ENCODE measurements at regions not wholly inside any gene's neighbourhood (a gene's known extent, or its start where the extent isn't known, plus 50 kb on each side); places are given as distances from the start of the nearest gene placed in this dataset.

- H3K36me3 Mint-ChIP-seq (ENCODE audit: low read depth, unreplicated experiment) = no peaks in the 10 kb centered on the region
- peaks cover 26% of the 10 kb centered on the region for H3K27me3 ChIP-seq (ENCODE audit: insufficient read depth, low read length)
- no peak for TF ChIP-seq EZH2 (IDR thresholded peaks at IDR 0.05; ENCODE audit: insufficient read depth, low read length)
- TF ChIP-seq CTCF (IDR thresholded peaks at IDR 0.05; ENCODE audit: insufficient read depth, low read depth, low read length) = no peak
- no peak overlapping the region for H3K4me3 ChIP-seq (ENCODE audit: insufficient read depth, low read depth, low read length)
- no peak overlapping the region for H3K9ac ChIP-seq (ENCODE audit: low read length)
- H3K79me2 ChIP-seq (ENCODE audit: insufficient read depth, low read length) = no peaks in the 10 kb centered on the region
- no peaks in the 10 kb centered on the region for H3K36me3 ChIP-seq (ENCODE audit: insufficient read depth, low read length)
- no peak overlapping the region for H3K27ac ChIP-seq (ENCODE audit: low read depth, low read length)
- H3K9me3 Mint-ChIP-seq (ENCODE audit: unreplicated experiment) = peaks cover 4% of the 10 kb centered on the region
- peaks cover 41% of the 10 kb centered on the region for H3K27me3 Mint-ChIP-seq (ENCODE audit: low read depth, unreplicated experiment)
- H3K9me3 ChIP-seq (ENCODE audit: insufficient read depth, low read depth, low read length) = no peaks in the 10 kb centered on the region
- no peak overlapping the region for H3K4me2 ChIP-seq (ENCODE audit: low read length)
- H3K27ac Mint-ChIP-seq (ENCODE audit: unreplicated experiment) = no peak overlapping the region
- DNase-seq (ENCODE audit: low read depth) (no peak), FAIRE-seq (no peak)
- H3K4me1 Mint-ChIP-seq (ENCODE audit: low read depth, unreplicated experiment) = no peaks in the 10 kb centered on the region
- H4K20me1 ChIP-seq (ENCODE audit: insufficient read depth, low read length) = no peaks in the 10 kb centered on the region
- no peaks in the 10 kb centered on the region for H3K4me1 ChIP-seq (ENCODE audit: insufficient read depth, low read length)
- H3K4me3 Mint-ChIP-seq (ENCODE audit: unreplicated experiment) = no peak overlapping the region
- no peak overlapping the region for H2AFZ ChIP-seq (ENCODE audit: low read depth, low read length)
Observed at GRCh38 chr20:61138566-61138965, 113.5 kb upstream of the CDH4 start.

- FAIRE-seq (no peak), DNase-seq (ENCODE audit: low read depth) (no peak)
- Mint-ChIP-seq H3K4me3 (ENCODE audit: unreplicated experiment) (no peak overlapping the region), H3K36me3 (ENCODE audit: low read depth, unreplicated experiment) (no peaks in the 10 kb centered on the region), H3K4me1 (ENCODE audit: low read depth, unreplicated experiment) (no peaks in the 10 kb centered on the region), H3K9me3 (ENCODE audit: unreplicated experiment) (peaks cover 4% of the 10 kb centered on the region), H3K27ac (ENCODE audit: unreplicated experiment) (no peak overlapping the region), H3K27me3 (ENCODE audit: low read depth, unreplicated experiment) (peaks cover 40% of the 10 kb centered on the region)
- TF ChIP-seq CTCF (IDR thresholded peaks at IDR 0.05; ENCODE audit: insufficient read depth, low read depth, low read length) = no peak
- TF ChIP-seq EZH2 (IDR thresholded peaks at IDR 0.05; ENCODE audit: insufficient read depth, low read length) = no peak
- Histone ChIP-seq H3K4me3 (ENCODE audit: insufficient read depth, low read depth, low read length) (no peak overlapping the region), H3K4me1 (ENCODE audit: insufficient read depth, low read length) (no peaks in the 10 kb centered on the region), H3K9ac (ENCODE audit: low read length) (no peak overlapping the region), H3K4me2 (ENCODE audit: low read length) (no peak overlapping the region), H3K9me3 (ENCODE audit: insufficient read depth, low read depth, low read length) (no peaks in the 10 kb centered on the region), H3K27ac (ENCODE audit: low read depth, low read length) (no peak overlapping the region), H3K27me3 (ENCODE audit: insufficient read depth, low read length) (peaks cover 22% of the 10 kb centered on the region), H4K20me1 (ENCODE audit: insufficient read depth, low read length) (no peaks in the 10 kb centered on the region), H3K79me2 (ENCODE audit: insufficient read depth, low read length) (no peaks in the 10 kb centered on the region), H3K36me3 (ENCODE audit: insufficient read depth, low read length) (no peaks in the 10 kb centered on the region), H2AFZ (ENCODE audit: low read depth, low read length) (no peak overlapping the region)
Observed at GRCh38 chr20:61139031-61139430, 113.0 kb upstream of the CDH4 start.

GRCh38 chr20:61140576-61140975 lies 111.5 kb upstream of the CDH4 start:
- H3K4me1 ChIP-seq (ENCODE audit: insufficient read depth, low read length) = no peaks in the 10 kb centered on the region
- FAIRE-seq (no peak), DNase-seq (ENCODE audit: low read depth) (no peak)
- H3K9ac ChIP-seq (ENCODE audit: low read length) = no peak overlapping the region
- H4K20me1 ChIP-seq (ENCODE audit: insufficient read depth, low read length) = no peaks in the 10 kb centered on the region
- H3K4me2 ChIP-seq (ENCODE audit: low read length) = no peak overlapping the region
- no peak overlapping the region for H3K27ac Mint-ChIP-seq (ENCODE audit: unreplicated experiment)
- H3K4me1 Mint-ChIP-seq (ENCODE audit: low read depth, unreplicated experiment) = no peaks in the 10 kb centered on the region
- H3K79me2 ChIP-seq (ENCODE audit: insufficient read depth, low read length) = no peaks in the 10 kb centered on the region
- H3K4me3 Mint-ChIP-seq (ENCODE audit: unreplicated experiment) = no peak overlapping the region
- no peaks in the 10 kb centered on the region for H3K36me3 Mint-ChIP-seq (ENCODE audit: low read depth, unreplicated experiment)
- peaks cover 19% of the 10 kb centered on the region for H3K27me3 ChIP-seq (ENCODE audit: insufficient read depth, low read length)
- H3K27ac ChIP-seq (ENCODE audit: low read depth, low read length) = no peak overlapping the region
- H3K4me3 ChIP-seq (ENCODE audit: insufficient read depth, low read depth, low read length) = no peak overlapping the region
- no peaks in the 10 kb centered on the region for H3K36me3 ChIP-seq (ENCODE audit: insufficient read depth, low read length)
- H3K9me3 Mint-ChIP-seq (ENCODE audit: unreplicated experiment) = peaks cover 7% of the 10 kb centered on the region
- H2AFZ ChIP-seq (ENCODE audit: low read depth, low read length) = no peak overlapping the region
- no peaks in the 10 kb centered on the region for H3K9me3 ChIP-seq (ENCODE audit: insufficient read depth, low read depth, low read length)
- no peak for TF ChIP-seq EZH2 (IDR thresholded peaks at IDR 0.05; ENCODE audit: insufficient read depth, low read length)
- TF ChIP-seq CTCF (IDR thresholded peaks at IDR 0.05; ENCODE audit: insufficient read depth, low read depth, low read length) = no peak
- peaks cover 31% of the 10 kb centered on the region for H3K27me3 Mint-ChIP-seq (ENCODE audit: low read depth, unreplicated experiment)

All from astrocyte (in vitro differentiated cells and primary cell).